HFF-Myc (cell line): ENCODE measurements at regions not wholly inside any gene's neighbourhood (a gene's known extent, or its start where the extent isn't known, plus 50 kb on each side); places are given as distances from the start of the nearest gene placed in this dataset.
A peak's percentile ranks its signal among the peaks of the same experiment; 100 is the strongest.

Source experiments
- DNase-seq: peaks from one replicate; pipeline ENCODE4 v3.0.0-alpha.2; 2011; ENCODE audit warnings: low read depth; ENCODE audit errors: extremely low read depth
- H3K4me3 ChIP-seq: replicated peaks from 2 replicates; pipeline ENCODE4 v1.5.1; 2011; ENCODE audit warnings: low read depth, mild to moderate bottlenecking, control low read depth, low read length
- CTCF ChIP-seq: IDR thresholded peaks from 2 replicates; pipeline ENCODE4 v1.5.1; 2012; ENCODE audit warnings: mild to moderate bottlenecking, low read depth, low read length, control low read depth; ENCODE audit errors: missing control alignments

GRCh38 chr4:156690572-156690971, 281.0 kb downstream of the PDGFC start:
- no peak overlapping the region for H3K4me3 ChIP-seq
- no peak for DNase-seq
- no peak for TF ChIP-seq CTCF

GRCh38 chr4:156686120-156686519, 285.5 kb downstream of the PDGFC start:
- no peak for TF ChIP-seq CTCF
- DNase-seq: peak; percentile 90
- H3K4me3 ChIP-seq: no peak overlapping the region

- no peak for TF ChIP-seq CTCF
- H3K4me3 ChIP-seq: no peak overlapping the region
- no peak for DNase-seq
Measured at GRCh38 chr4:156685308-156685707, 286.3 kb downstream of the PDGFC start.

- no peak overlapping the region for H3K4me3 ChIP-seq
- no peak for DNase-seq
Measured at GRCh38 chr4:156677656-156678055, 293.9 kb downstream of the PDGFC start.

GRCh38 chr4:156677131-156677531, 294.5 kb downstream of the PDGFC start:
- H3K4me3 ChIP-seq: no peak overlapping the region
- DNase-seq: no peak
- no peak for TF ChIP-seq CTCF

More at GRCh38 chr4:156677656-156678055, 293.9 kb downstream of the PDGFC start:
- TF ChIP-seq CTCF: no peak

GRCh38 chr4:156676116-156676851, 295.3 kb downstream of the PDGFC start:
- H3K4me3 ChIP-seq: no peak overlapping the region
- no peak for DNase-seq
- TF ChIP-seq CTCF: no peak

- H3K4me3 ChIP-seq: no peak overlapping the region
- TF ChIP-seq CTCF: no peak
- DNase-seq: no peak
Measured at GRCh38 chr4:156673483-156673882, 298.1 kb downstream of the PDGFC start.
